Right lobe of liver (tissue), 6 donors: ENCODE measurements at regions not wholly inside any gene's neighbourhood (a gene's known extent, or its start where the extent isn't known, plus 50 kb on each side); places are given as distances from the start of the nearest gene placed in this dataset.

Experiments
- ATAC-seq, 4 donors: fragments of 200-7000 bp; cut with Tn5 transposase; one replicate each; pipeline ENCODE4 v1.9.1; 2020; ENCODE audit warnings: mild to moderate bottlenecking in 4 of 4, moderate library complexity in 4 of 4
- DNase-seq, 3 donors: peaks; one replicate each; pipeline ENCODE4 v3.0.0-alpha.2; 2020
- H3K27ac ChIP-seq, 3 donors: fragments of 200-600 bp; one replicate each; pipeline ENCODE4 v1.8.0; 2022
- H3K27me3 ChIP-seq, 2 donors: fragments of 200-600 bp; one replicate each; pipeline ENCODE4 v1.8.0; 2022
- H3K36me3 ChIP-seq, 4 donors: fragments of 200-600 bp; sonication (generic) in 1 of 4; one replicate each; pipeline versions ENCODE4 v1.5.1 to v1.8.0; 2017 to 2022; ENCODE audit warnings: control low read depth in 1 of 4
- H3K4me1 ChIP-seq, 4 donors: fragments of 200-600 bp; sonication (generic) in 1 of 4; one replicate each; pipeline versions ENCODE4 v1.5.1 to v1.8.0; 2017 to 2022; ENCODE audit warnings: control low read depth in 1 of 4
- H3K4me3 ChIP-seq, 3 donors: fragments of 200-600 bp; one replicate each; pipeline ENCODE4 v1.8.0; 2022
- H3K9me3 ChIP-seq, 4 donors: fragments of 200-600 bp; sonication (generic) in 1 of 4; one replicate each; pipeline versions ENCODE4 v1.5.1 to v1.8.0; 2017 to 2022; ENCODE audit warnings: control low read depth in 1 of 4
- CTCF ChIP-seq, 4 donors: fragments of 200-600 bp in 3 of 4; fragments of 450-650 bp in 1 of 4; IDR thresholded peaks; one replicate each; pipeline versions ENCODE4 v1.5.1 to v1.8.0; 2016 to 2022; ENCODE audit warnings: antibody characterized with exemption in 4 of 4, mild to moderate bottlenecking in 2 of 4
- POLR2A ChIP-seq: fragments of 450-650 bp; IDR thresholded peaks from one replicate; pipeline ENCODE4 v1.6.1; 2017; ENCODE audit warnings: antibody characterized with exemption, mild to moderate bottlenecking
- WGBS: methylation state at CpG from one replicate; pipeline ENCODE4 v1.1.6; 2018; ENCODE audit warnings: low coverage, low lambda C conversion rate; ENCODE audit not compliant: insufficient coverage; ENCODE audit errors: missing lambda C conversion rate; 5-methylcytosine and 5-hydroxymethylcytosine counted together
- intact Hi-C, 2 donors: fragments of 100-400 bp; cut with DNase I; formaldehyde crosslinking; loops; one replicate each; pipeline versions ENCODE4 v1.11.2 to v1.14.1; 2022
- donor health status: DM: no; HTN: yes; CAD: no.
- donor health status: DM: no; HTN: no; CAD: no.
- donor health status: DM: no; HTN: no; CAD: no.
- donor health status: DM: no; HTN: yes; CAD: no.
- donor health status: DM: no; HTN: yes; CAD: no.

GRCh38 chr6:154611241-154611640, 100.8 kb upstream of the CNKSR3 start:
- TF ChIP-seq CTCF (IDR thresholded peaks at IDR 0.05) (no peak), POLR2A (no peak)
- H3K27me3 ChIP-seq, result no peaks in the 10 kb centered on the region
- H3K27ac ChIP-seq, result no peak overlapping the region
- ATAC-seq (no peak), DNase-seq (no peak)
- H3K9me3 ChIP-seq, result no peaks in the 10 kb centered on the region
- no peaks in the 10 kb centered on the region for H3K4me1 ChIP-seq
- no peaks in the 10 kb centered on the region for H3K36me3 ChIP-seq
- no peak overlapping the region for H3K4me3 ChIP-seq
- 68% methylated on average over 3 of the region's 3 CpGs for WGBS
- intact Hi-C loops, result no loop called here

GRCh38 chr6:154611847-154612246, 101.4 kb upstream of the CNKSR3 start:
- Histone ChIP-seq H3K27ac (no peak overlapping the region), H3K27me3 (no peaks in the 10 kb centered on the region), H3K9me3 (no peaks in the 10 kb centered on the region), H3K4me1 (no peaks in the 10 kb centered on the region), H3K4me3 (no peak overlapping the region), H3K36me3 (no peaks in the 10 kb centered on the region)
- DNase-seq (no peak), ATAC-seq (no peak)
- intact Hi-C loops, result no loop called here
- WGBS, result 51% methylated on average over 2 of the region's 2 CpGs
- TF ChIP-seq POLR2A, result no peak
- TF ChIP-seq CTCF (IDR thresholded peaks at IDR 0.05), result no peak

DNA sequence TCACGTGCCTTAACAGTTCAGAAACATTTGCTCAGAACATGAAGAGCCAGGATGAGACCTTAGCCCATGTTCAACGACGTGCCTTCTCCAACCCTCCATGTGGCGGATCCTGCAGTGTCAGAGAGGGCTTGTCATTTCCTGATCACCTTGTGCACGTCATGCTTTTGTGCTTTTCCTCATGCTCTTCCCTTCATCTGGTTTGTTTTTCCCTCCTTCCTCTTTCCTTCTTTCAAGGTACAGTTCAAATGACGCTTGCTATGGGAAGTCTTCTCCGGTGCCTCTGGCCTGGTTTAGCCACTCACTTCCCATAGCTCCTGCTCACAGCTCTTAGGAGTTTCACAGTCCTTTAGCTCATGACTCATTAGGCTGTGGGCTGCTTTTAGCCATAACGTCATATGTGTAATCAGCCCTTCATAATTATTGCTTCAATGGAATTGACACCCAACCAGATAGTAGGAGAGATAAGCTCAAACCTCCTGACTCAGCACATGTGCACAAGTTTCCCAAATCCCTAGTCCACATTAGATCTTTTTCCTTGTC, 102.7 kb upstream of the CNKSR3 start:
- no peaks in the 10 kb centered on the region for H3K9me3 ChIP-seq
- H3K27me3 ChIP-seq, result no peaks in the 10 kb centered on the region
- H3K4me1 ChIP-seq, result no peaks in the 10 kb centered on the region
- ATAC-seq (no peak), DNase-seq (no peak)
- no peak overlapping the region for H3K4me3 ChIP-seq
- WGBS, result 79% methylated on average over 7 of the region's 8 CpGs
- TF ChIP-seq CTCF (IDR thresholded peaks at IDR 0.05), result no peak
- TF ChIP-seq POLR2A, result no peak
- intact Hi-C loops, result no loop called here
- no peaks in the 10 kb centered on the region for H3K36me3 ChIP-seq
- H3K27ac ChIP-seq, result no peak overlapping the region

- H3K36me3 ChIP-seq, result no peaks in the 10 kb centered on the region
- WGBS, result 65% methylated on average over 4 of the region's 4 CpGs
- DNase-seq, result no peak
- peak in 3 of 4 donors; percentile 15 to 22 (median 18) for ATAC-seq
- no peak overlapping the region for H3K4me3 ChIP-seq
- no peaks in the 10 kb centered on the region for H3K4me1 ChIP-seq
- H3K9me3 ChIP-seq, result no peaks in the 10 kb centered on the region
- H3K27ac ChIP-seq, result peak overlapping the region in 1 of 3 donors; percentile 25
- no peaks in the 10 kb centered on the region for H3K27me3 ChIP-seq
- no peak for TF ChIP-seq POLR2A
- TF ChIP-seq CTCF (IDR thresholded peaks at IDR 0.05), result no peak
- intact Hi-C loops, result no loop called here
Observed at GRCh38 chr6:154614101-154614500, 103.6 kb upstream of the CNKSR3 start.

- intact Hi-C loops, result no loop called here
- no peaks in the 10 kb centered on the region for H3K9me3 ChIP-seq
- H3K27me3 ChIP-seq, result no peaks in the 10 kb centered on the region
- TF ChIP-seq CTCF (IDR thresholded peaks at IDR 0.05) (no peak), POLR2A (no peak)
- no peak overlapping the region for H3K27ac ChIP-seq
- DNase-seq (no peak), ATAC-seq (peak; percentile 81 to 88 (median 84))
- WGBS, result 36% methylated on average over 4 of the region's 4 CpGs
- no peaks in the 10 kb centered on the region for H3K4me1 ChIP-seq
- H3K4me3 ChIP-seq, result no peak overlapping the region
- H3K36me3 ChIP-seq, result no peaks in the 10 kb centered on the region
Observed at GRCh38 chr6:154614641-154615040, 104.2 kb upstream of the CNKSR3 start.
